NK-92 treated with Interleukin-12 subunit alpha and Interleukin-12 subunit beta, amount 100 ng/mL, for 24 hours (cell line): ENCODE measurements at regions not wholly inside any gene's neighbourhood (a gene's known extent, or its start where the extent isn't known, plus 50 kb on each side); places are given as distances from the start of the nearest gene placed in this dataset.

Experiments used
- DNase-seq: peaks from one replicate; lab custom pipeline; 2025; lab: John Stamatoyannopoulos, UW

DNA sequence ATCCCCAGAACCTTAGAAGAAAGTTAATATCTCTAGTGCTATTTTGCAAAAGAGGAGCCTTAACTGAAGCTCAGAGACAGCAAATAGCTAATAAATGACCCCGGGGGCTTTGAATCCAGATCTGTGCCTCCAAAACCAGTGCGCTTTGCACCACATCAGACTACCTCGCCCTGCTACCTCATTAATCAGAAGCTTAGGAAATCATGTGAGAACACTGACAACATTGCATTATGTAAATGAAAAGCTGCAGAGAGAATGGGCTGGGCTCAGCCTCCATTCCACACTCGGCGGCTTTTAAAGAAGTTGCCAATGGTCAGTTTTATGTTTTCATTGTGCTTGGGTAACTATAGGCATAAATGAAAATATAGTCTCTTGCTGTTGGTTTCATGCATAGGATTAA is 54.0 kb upstream of the STMND1 start:
- no peak for DNase-seq

DNA sequence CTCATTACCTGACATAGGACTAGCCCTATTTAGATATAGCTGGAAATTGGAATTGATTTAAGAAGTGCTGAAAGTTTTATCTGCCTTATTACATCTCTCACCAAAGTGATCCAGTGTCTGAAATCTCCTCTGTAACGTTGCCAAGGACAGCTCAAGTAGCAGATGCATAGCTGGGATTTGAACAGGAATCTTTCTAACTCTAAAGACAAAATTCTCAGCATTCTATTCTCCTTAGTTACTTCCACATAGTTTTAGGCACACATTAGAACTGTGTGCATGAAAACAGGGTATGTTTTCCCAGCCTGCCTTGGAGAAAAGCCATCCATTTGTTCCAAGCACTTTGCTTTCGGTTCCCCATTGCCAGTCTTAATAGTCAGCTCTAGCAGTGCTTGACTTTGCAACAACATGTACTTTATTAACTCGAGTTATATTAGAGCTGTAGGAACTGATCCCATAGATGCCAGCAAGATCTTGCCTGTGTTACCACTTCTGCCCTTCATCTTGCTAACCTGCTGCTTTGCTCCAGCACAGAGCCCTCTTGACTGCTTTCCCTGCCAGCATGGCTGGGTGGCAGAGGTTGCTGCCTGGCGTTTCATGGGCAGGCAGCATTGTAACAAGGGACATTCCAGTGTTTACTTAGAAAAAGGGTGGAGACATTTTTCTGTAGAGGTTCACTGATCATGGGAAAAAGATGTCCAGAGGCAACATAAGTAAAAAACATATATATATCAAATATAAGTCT is 56.1 kb upstream of the STMND1 start:
- DNase-seq = no peak

DNA sequence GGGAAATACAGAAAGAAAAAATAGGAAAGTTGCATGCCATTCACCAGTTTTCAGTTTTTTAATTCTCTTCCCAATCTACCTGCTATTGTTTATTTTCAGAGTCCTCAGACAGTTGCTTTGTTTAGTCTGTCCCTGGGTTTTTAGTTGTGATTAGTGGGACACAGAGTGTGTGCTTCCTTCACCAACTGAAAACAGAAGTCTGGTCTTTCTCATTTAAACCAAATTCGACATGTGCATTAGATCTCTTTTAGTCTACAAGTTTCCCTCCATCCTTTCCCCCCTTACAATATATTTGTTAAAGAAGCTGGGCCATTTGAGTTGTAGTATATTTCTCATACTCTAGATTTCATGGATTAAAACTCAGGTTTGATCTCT is 58.7 kb upstream of the STMND1 start:
- DNase-seq = no peak

DNA sequence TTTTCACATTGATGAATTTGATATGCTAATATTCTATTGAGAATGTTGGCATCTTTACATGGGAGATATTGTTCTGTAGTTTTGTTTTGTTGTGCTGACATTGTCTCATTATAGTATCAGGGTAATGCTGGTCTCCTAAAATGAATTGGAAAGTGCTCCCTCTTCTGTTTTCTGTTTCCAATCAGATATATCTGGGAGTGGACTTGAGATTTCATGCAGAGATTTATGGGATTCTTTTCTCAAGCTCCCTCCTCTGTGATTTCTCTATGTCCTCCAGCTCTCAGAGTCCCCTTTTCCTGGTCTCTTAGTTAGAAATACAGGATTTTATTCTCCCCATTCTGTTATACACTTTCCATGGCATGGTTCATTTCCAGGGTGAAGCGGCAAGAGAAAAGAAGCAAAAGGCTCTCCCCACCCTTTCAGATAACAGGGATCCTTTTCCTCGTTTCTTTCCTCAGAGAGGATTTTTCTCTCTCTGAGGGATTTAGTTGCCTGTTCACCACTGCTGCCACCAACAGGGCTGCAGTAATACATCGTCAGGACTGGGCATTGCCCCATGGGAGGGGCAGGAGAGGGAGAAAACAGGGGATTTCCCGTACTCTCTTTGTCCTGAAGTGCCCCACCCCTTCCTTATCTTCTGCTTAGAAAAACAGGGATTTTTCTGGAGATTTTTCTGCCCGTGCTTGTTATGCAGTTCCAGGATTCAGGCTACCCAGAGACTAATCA is 59.3 kb upstream of the STMND1 start:
- DNase-seq = no peak

DNA sequence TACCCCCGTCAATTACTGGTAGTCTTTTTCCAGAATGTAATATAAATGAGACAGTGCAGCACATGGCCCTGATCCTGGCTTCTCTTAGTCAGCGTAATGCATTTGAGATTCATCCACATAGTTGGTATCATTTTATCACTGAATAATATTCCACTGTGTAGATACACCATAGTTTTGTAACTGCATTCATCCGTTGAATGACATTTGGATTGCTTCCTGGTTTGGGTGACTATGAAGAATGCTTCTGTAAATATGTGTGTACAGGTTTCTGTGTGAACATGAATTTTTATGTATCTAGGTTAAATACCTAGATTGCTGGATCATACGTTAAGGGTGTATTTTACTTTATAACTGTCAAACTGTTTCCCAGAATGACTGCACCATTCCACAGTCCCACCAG is 62.6 kb upstream of the STMND1 start:
- no peak for DNase-seq

DNA sequence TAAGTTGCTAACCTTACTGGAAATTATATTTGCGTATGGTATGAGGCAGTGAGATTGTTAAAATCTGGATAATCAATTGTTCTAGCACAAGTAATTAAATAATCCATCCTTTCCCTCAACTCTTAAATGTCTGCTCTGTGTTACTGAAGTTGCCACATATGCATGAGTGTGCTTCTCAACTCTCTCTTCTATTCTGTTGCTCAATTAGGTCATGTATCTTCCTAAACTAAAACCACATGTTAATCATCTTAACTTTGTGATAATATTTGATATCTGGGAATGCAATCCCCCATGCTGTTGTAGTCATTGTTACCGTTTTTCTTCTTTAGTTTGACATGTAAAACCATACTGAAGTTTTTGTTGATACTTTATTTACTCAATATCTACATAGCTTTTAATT is 63.5 kb upstream of the STMND1 start:
- DNase-seq = no peak

DNA sequence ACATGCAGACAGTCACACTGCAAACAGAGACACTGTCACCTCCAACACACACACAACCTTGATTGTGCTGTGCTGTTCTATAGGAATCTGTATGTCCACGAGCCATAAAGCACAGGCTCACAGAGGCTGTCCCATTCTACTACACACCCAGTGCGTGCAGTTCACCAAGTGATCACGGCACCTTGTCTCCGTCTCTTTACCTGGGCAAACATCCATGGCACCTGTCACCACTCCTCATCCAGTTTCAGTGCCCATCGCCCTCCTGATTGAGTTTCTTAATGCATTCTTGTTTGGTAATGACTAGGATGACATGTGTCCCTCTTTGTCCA is 65.8 kb upstream of the STMND1 start:
- no peak for DNase-seq

DNA sequence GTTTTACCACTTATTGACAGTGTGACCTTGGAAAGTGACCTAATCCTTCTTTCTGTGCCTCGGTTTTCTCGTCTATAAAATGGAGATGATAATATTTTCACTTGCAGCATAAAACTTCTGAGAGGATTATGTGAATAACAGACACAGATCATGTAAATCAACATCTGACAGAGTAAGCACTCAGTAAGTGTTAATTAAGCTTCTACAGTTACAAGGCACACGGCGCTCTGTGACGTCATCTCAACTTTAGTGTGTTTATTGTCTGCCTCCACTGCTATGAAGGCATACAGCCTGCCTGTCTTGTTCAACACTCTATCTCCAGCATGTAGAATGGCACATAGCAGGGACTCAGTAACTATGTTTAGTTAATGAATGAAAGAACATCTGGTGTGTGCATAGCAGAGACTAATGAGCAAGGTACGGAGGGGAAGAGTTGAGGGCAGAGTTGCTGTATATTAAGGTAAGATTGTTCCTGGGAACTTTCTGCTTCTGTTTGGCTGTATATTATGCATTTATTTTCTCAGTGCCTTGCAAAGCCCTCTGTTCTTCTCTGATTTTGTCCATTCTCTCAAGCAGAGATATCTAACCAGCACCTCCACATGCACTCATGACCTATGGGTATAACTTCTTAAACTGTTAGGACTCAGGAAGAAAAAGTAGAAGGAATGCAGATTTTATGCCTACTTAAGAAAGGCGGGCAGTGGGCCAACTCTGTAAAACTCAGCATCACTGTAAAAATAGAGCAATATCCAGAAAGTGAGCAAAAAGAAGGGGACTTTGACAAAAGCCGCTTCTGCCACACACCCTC is 66.4 kb upstream of the STMND1 start:
- no peak for DNase-seq

DNA sequence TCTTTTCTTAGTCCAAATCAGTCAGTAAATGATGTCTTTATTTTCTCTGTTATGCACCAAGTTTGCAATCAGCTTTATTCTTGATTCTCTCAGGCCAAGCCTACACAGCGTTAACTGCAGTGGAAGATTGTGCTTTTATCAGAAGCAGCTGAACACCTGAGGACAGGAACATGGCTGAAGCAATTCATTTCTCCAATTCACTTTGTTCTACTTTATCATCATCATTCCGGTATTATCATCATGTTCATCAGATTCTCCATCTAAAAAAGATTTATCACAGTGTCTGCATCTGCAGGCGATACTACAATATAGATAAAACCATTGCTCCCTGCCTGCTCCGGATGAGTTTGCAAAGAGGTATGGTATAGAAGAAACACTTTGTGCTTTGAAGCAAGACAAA is 68.1 kb upstream of the STMND1 start:
- DNase-seq = no peak

DNA sequence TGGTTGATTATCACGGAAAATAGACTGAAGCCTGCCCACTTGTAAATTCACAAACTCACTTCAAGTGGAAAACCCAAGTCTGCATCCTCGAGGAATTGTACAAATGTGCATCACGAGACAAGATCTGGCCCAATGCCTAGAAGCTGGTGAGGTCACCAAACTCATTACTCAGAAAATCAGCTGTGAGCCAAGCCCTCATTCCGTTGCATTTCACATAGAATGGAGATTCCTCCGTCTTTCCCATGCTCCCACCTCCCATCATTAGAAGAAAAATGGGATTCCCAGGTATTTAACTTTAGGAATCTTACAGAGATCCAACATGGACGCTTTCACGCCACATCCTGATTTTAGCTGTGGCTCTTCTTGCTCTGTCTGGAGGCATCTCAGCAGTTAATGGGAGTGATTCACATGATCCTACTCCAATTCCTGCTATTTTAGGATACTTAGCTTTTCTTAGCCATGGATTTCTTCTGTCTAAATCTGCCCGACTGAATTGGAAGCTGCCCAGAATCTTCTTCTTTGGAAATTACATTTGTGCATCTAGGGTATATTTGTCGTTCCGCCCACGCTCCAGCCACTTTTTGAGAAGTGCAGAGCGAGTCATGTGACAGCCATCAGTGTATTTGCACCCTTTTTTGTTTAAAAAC is 68.7 kb upstream of the STMND1 start:
- no peak for DNase-seq

DNA sequence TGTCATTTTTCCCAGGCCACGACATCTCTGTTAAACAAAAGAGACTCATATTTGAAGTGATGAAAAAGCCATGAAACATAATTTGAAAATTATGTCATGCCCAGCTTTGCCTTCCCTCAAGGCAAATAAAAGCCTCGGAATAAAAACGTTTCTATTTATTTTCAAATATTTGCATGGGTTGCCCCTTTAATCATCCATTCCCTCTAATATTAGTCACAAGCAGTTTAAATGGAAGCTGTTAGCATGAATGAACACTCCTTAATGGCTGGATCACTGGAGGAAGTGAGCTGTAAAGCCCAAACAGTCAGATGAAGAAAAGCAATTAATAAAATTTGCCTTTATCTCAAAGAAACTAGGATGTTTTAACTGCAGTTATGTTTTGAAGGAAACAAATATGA is 69.3 kb upstream of the STMND1 start:
- DNase-seq = no peak

DNA sequence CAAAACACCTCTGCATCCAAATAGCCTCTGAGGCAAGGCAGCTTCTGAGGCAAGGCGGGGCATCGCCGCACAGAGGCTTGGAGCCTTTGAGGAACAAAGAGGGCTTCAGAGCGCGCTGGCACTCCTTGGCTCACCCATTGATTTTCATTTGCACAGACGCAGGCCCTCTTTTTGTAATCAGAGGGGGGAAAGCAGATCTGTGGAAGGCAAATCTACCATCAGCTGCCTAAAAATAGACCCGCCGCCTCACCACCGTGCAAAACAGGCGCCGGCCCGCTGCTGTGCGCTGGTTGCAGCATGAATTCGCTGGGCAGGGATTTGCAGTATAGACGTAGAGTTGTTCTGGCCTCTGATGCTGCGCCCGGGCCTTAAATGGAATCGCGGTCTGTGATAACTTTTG is 69.9 kb upstream of the STMND1 start:
- no peak for DNase-seq

DNA sequence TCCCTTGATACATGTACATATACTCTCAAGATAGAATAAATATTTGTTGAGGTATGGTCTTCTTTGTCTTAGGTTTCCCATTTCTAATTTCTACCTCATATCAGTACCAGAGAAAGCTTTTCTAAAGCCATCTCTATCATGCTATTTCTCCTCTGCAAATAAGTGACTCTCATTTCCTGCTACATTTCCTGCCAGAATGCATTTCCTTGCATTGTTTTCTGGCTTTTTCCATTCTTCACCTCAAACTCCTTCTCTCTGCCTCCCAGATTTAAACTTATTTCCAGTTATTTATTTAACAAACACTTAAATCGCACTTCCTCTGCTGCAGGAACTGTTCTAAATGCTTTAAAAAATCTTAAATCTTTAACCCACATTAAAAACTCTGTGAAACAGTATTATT is 74.4 kb upstream of the STMND1 start:
- no peak for DNase-seq

DNA sequence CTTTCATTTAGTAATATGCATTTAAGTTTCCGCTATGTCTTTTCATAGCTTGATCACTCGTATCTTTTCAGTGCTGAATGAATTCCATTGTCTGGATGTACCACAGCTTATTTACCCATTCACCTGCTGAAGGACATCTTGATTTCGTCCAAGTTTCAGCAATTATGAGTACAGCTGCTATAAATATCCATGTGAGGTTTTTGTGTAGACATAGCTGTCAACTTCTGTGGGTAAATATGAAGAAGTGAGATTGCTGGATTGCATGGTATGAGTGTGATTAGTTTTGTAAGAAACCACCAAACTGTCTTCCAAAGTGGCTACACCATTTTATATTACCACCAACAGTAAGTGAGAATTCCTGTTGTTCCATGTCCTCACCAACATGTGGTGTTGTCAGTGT is 79.2 kb upstream of the STMND1 start:
- DNase-seq = no peak

DNA sequence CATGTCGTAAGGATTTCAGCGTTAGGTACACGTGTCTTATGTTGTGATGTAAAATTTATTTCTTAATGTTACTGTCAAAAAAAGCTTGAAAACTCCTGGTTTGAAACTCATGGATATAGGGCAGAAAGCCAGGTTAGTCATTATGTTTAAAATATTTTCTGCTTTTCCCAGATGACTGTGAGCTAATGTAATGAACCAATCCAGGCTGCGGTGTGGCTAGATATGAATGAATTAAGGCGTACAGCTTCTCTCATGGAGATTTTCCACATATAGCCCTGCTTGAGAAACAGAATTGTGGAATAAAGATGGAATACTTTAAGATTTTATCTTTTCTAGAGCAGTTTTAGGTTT is 80.3 kb upstream of the STMND1 start:
- no peak for DNase-seq

DNA sequence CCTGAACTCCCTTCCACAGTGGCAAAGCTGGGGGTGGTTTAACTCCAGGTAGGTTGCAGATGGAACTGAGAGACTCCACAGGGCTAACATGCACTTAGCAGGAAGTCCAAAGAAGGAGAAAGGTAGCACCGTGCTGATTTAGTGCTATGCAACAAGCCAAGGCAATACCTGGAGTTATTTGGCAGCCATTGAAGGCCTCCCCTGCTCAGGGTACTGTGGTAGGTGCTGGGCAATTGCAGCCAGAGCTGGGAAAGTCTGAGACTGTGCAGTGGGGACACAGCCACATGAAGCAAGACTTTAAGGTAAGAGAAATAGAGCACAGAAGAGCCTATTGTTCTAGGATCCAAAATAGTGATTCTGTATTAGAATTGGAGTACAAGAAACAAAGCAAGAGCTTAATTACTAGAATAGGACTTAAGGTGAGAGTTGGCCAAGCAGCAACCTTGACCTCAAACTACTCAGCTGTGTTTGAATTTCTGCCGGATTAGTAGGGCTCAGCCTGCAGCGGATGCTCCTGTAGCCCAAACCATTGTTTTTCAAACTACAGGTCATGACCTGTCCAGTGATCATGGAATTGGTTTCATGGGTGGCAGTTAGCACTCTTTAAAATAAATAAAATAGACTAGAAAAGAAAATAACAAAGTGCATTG is 80.8 kb upstream of the STMND1 start:
- no peak for DNase-seq

DNA sequence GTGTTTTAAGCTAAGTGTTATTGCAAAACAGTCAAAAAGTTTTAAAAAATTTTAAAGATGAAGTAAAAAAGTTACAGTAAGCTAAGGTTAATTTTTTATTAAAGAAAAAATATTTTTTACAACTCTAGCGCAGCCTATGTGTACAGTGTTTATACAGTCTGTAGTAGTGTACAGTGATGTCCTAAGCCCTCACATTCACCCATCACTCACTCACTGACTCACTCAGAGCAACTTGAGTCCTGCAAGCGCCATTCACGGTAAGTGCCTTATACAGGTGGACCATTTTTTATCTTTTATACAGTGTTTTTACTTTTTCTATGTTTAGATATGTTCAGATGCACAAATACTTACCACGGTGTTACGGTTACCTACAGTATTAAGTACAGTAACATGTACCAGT is 83.4 kb upstream of the STMND1 start:
- no peak for DNase-seq

DNA sequence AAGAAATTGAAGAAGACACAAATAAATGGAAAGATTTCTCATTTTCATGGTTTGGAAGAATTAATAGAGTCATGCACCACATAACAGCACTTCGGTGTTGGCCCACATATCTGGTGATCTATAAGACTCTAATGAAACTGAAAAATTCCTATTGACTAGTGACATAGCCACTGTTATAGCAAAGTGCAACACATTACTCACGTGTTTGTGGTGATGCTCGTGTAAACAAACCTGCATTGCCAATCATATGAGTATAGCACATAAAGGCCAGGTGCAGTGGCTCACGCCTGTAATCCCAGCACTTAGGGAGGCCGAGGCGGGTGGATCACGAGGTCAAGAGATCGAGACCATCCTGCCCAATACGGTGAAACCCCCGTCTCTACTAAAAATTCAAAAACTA is 84.4 kb upstream of the STMND1 start:
- no peak for DNase-seq

DNA sequence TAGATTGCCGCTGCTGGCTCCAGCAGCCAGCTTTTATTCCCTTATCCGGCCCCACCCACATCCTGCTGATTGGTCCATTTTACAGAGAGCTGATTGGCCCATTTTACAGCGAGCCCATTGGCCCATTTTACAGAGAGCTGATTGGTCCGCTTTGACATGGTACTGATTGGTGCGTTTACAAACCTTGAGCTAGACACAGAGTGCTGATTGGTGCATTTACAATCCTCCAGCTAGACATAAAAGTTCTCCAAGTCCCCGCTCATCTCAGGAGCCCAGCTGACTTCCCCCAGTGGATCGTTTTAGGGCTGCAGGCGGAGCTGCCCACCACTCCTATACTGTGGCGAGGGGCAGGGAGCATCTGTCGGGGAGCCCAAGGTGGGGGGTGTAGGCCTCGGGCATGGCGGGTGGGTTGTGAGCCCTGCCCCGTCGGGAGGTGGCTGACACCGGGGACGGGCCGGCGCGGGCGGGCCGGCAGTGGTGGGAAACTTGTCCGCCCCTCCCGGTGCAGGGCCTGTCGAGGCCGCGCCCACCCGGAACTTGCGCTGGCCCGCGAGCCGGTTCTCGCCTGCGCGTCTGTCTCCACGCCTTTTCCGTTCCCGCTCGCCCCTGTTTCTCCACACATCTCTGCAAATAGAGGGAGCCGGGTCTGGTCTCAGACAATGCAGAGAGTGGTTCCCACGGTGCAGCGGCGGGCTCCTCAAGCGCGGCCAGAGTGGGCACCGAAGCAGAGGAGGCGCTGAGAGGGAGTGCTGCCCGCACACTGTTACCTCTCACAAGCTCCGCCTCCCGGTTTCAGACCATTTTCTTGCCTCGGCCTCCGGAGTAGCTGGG is 86.1 kb upstream of the STMND1 start:
- DNase-seq = no peak

DNA sequence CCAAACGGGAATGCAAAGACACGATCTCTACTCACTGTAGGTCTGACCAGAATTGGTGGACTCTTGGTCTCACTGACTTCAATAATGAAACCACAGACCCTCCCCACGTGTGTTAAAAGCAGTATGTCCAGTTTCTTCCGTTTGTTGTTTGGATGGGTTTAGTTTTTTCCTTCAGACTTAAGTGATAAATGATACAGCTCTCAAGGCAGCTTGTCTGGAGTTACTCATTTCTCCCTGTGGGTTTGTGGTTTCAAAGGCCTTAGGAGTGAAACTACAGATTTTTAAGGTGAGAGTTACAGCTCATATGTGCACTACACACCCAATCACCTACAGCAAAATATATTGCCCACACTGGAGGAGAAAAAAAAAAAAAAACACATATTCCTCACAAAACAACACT is 86.7 kb upstream of the STMND1 start:
- no peak for DNase-seq

DNA sequence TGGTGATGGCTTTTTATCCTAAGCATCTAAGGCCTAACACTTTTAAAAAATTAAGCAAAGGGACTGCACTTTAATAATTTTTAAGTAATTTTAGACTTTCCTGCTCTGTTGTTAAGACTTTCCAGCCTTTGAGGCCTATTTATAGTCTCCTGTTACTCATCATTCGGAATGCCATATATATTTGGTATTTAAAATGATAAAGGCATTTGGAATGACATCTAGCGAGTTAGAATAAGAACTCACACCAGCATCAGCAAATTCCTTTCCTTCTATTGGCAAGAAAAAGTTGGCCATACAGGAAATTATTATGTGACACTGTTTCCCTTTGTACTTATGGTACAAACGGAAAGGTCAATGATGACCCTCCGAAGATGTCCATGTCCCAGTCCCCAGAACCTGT is 88.1 kb upstream of the STMND1 start:
- DNase-seq = no peak
